ENCODE measurements at regions not wholly inside any gene's neighbourhood (a gene's known extent, or its start where the extent isn't known, plus 50 kb on each side); places are given as distances from the start of the nearest gene placed in this dataset.

- TF ChIP-seq CTCF (IDR thresholded peaks at IDR 0.05; ENCODE audit: low read length) (no peak), EZH2 (IDR thresholded peaks at IDR 0.05; ENCODE audit: borderline replicate concordance, low read length) (no peak)
These were observed 274.9 kb upstream of the GK2 start for GRCh38 chr4:79682801-79683530.
